ENCODE measurements at regions not wholly inside any gene's neighbourhood (a gene's known extent, or its start where the extent isn't known, plus 50 kb on each side); places are given as distances from the start of the nearest gene placed in this dataset.

DNA sequence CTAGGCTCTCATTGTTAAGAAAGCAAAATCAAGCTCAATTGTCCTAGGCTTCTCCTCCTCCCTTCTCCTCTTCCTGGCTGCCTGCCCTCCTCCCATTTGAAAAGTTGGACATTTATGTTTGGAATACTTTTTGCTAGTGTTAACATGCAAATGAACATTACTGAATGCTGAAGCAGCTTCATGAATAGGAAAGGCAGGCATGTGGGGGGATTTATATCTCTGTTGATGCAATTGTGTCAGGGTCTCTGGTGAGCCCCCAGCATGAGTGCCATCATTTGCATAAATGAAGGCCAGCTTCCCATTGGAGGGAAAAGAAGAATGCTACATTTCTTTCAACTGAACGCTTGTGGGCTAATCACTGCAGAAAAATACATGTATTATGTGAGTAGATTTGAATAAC lies 160.1 kb upstream of the NDST3 start:
- DNase-seq, result no peak
- H3K4me3 ChIP-seq (replicated peaks in 1 of 3), result no peak overlapping the region
- no peaks in the 10 kb centered on the region for H3K4me1 ChIP-seq
- intact Hi-C loops (cut with DNase I), result no loop called here
- TF ChIP-seq, protein P1, sequence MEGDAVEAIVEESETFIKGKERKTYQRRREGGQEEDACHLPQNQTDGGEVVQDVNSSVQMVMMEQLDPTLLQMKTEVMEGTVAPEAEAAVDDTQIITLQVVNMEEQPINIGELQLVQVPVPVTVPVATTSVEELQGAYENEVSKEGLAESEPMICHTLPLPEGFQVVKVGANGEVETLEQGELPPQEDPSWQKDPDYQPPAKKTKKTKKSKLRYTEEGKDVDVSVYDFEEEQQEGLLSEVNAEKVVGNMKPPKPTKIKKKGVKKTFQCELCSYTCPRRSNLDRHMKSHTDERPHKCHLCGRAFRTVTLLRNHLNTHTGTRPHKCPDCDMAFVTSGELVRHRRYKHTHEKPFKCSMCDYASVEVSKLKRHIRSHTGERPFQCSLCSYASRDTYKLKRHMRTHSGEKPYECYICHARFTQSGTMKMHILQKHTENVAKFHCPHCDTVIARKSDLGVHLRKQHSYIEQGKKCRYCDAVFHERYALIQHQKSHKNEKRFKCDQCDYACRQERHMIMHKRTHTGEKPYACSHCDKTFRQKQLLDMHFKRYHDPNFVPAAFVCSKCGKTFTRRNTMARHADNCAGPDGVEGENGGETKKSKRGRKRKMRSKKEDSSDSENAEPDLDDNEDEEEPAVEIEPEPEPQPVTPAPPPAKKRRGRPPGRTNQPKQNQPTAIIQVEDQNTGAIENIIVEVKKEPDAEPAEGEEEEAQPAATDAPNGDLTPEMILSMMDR (IDR thresholded peaks at IDR 0.05), result no peak
- no peak for TF ChIP-seq POLR2A (IDR thresholded peaks at IDR 0.05)
- no peak overlapping the region for H3K27ac ChIP-seq
- H3K36me3 ChIP-seq, result no peaks in the 10 kb centered on the region
- H3K9me3 ChIP-seq, result no peaks in the 10 kb centered on the region
- H3K27me3 ChIP-seq, result no peaks in the 10 kb centered on the region
- WGBS, 2 donors, result 79 to 89% methylated on average over 1 of the region's 1 CpG

DNA sequence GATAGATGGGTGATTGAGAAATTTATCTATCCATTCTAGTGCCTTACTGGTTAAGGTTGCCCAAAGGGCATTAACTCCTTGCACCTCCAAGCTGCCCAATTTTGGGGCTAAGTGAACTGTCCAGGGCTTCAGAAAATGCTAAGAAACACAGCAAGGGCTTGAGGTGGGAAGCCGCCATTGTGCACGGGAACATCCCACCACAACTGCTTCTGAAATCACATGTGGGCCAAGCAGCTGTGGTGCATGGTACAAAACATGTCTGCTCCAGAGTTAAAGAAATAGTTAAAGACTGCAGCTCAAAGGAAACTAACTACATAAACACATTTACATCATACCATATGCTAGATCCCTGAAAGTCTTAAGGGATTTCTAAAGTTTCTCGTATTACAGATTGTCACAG lies 144.3 kb upstream of the NDST3 start:
- intact Hi-C loops (cut with DNase I), result no loop called here
- no peak for TF ChIP-seq POLR2A (IDR thresholded peaks at IDR 0.05)
- TF ChIP-seq, protein P1 (IDR thresholded peaks at IDR 0.05), result no peak
- WGBS, 2 donors, result 76 to 81% methylated on average over 3 of the region's 3 CpGs
- H3K36me3 ChIP-seq, result no peaks in the 10 kb centered on the region
- H3K9me3 ChIP-seq, result no peaks in the 10 kb centered on the region
- no peak overlapping the region for H3K27ac ChIP-seq
- no peak overlapping the region for H3K4me3 ChIP-seq (replicated peaks in 1 of 3)
- DNase-seq, result no peak
- H3K27me3 ChIP-seq, result no peaks in the 10 kb centered on the region
- H3K4me1 ChIP-seq, result no peaks in the 10 kb centered on the region

DNA sequence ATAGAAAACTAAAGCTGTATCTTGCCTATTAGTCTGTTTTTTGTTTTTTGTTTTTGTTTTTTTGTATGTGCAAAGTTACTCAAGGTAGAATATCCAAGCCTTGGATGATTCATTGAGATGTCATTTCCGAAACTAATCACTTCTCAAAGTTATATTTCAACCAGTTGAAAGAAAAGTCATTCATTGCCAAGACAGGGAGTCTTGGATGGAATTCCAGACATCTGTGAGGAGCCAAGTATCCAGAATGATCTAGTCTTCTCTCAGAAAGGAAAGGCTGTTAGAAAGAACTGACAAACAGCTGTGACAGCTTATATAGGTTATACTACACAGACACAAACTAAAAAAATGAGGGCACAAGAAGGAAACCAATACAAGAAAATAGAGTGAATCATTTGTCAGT lies 141.1 kb upstream of the NDST3 start:
- no peak for DNase-seq
- no peak overlapping the region for H3K27ac ChIP-seq
- H3K9me3 ChIP-seq, result no peaks in the 10 kb centered on the region
- no peaks in the 10 kb centered on the region for H3K4me1 ChIP-seq
- intact Hi-C loops (cut with DNase I), result no loop called here
- no peak overlapping the region for H3K4me3 ChIP-seq (replicated peaks in 1 of 3)
- no peaks in the 10 kb centered on the region for H3K27me3 ChIP-seq
- no peak for TF ChIP-seq POLR2A (IDR thresholded peaks at IDR 0.05)
- H3K36me3 ChIP-seq, result no peaks in the 10 kb centered on the region
- WGBS, 2 donors, result 56 to 61% methylated on average over 1 of the region's 1 CpG

DNA sequence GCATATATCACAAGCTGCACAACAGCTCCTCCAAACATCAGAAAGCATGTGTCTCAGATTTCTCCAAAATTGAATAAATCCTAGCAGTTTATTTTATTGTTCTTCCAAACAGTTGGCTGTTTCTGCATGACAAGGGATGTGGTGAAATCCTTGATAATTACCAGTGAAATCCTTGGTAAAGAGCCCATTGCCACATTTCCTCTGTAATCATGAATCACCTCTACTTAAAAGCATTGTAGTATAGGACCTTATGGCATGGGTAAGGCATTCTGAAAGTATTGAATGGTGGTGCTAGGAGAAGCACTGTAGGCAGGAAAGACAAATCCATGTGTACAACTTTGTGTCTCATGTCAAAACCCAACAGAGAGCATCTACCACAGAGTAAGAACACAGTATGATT lies 135.8 kb upstream of the NDST3 start:
- Histone ChIP-seq H3K36me3 (no peaks in the 10 kb centered on the region), H3K4me1 (no peaks in the 10 kb centered on the region), H3K27ac (no peak overlapping the region), H3K4me3 (replicated peaks in 1 of 3) (no peak overlapping the region), H3K9me3 (no peaks in the 10 kb centered on the region), H3K27me3 (no peaks in the 10 kb centered on the region)
- intact Hi-C loops (cut with DNase I), result no loop called here
- no peak for TF ChIP-seq POLR2A (IDR thresholded peaks at IDR 0.05)
- TF ChIP-seq, protein P1 (IDR thresholded peaks at IDR 0.05), result no peak
- DNase-seq, result no peak

DNA sequence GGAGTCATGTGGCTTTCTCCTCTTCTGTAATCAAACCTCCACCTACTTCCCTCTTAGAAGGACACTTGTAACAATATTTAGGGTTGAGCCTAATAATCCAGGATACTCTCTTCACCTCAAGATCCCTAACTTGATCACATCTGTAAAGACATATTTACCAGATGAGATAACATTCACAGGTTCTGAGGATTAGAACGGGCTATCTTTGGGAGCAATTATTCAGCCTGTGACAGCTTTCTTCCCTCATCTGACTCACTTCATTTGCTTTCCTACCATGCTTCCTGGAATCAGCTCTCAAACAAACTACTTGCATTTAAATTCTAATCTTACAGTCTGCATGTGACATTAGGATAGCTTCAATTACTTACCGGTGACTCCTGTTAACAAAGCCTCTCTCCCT lies 133.5 kb upstream of the NDST3 start:
- TF ChIP-seq, protein P1 (IDR thresholded peaks at IDR 0.05), result no peak
- TF ChIP-seq POLR2A (IDR thresholded peaks at IDR 0.05), result no peak
- 18 to 25% methylated on average over 2 of the region's 2 CpGs for WGBS, 2 donors
- intact Hi-C loops (cut with DNase I), result no loop called here
- Histone ChIP-seq H3K27ac (no peak overlapping the region), H3K36me3 (no peaks in the 10 kb centered on the region), H3K9me3 (no peaks in the 10 kb centered on the region), H3K27me3 (no peaks in the 10 kb centered on the region), H3K4me3 (replicated peaks in 1 of 3) (no peak overlapping the region), H3K4me1 (no peaks in the 10 kb centered on the region)
- no peak for DNase-seq

DNA sequence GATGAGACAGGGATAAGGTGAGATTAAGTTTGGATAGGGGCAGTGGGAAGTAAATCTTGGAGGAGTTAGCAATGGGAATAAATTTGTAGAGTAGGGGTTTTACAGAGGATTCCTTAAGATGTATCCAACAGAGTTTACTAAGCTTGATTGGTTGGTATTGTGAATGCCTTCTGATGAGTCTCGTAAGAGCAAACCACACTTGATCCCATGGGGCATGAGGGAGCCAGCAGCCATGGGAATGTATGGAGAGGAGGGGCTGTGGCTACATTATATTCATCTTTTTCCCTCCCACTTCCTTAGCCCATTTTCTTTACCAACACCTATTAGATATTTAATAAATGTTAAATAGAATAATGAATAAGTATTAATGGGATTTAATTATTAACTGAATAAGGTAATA lies 126.6 kb upstream of the NDST3 start:
- no peak overlapping the region for H3K27ac ChIP-seq
- no peaks in the 10 kb centered on the region for H3K9me3 ChIP-seq
- intact Hi-C loops (cut with DNase I), result no loop called here
- TF ChIP-seq, protein P1 (IDR thresholded peaks at IDR 0.05), result no peak
- no peak for TF ChIP-seq POLR2A (IDR thresholded peaks at IDR 0.05)
- H3K4me1 ChIP-seq, result no peaks in the 10 kb centered on the region
- no peaks in the 10 kb centered on the region for H3K27me3 ChIP-seq
- no peak for DNase-seq
- 62 to 84% methylated on average over 1 of the region's 1 CpG for WGBS, 2 donors
- H3K36me3 ChIP-seq, result no peaks in the 10 kb centered on the region
- no peak overlapping the region for H3K4me3 ChIP-seq (replicated peaks in 1 of 3)
